HL-60 (cell line): ENCODE measurements at regions not wholly inside any gene's neighbourhood (a gene's known extent, or its start where the extent isn't known, plus 50 kb on each side); places are given as distances from the start of the nearest gene placed in this dataset.

Source experiments
- CTCF ChIP-seq: IDR thresholded peaks from one replicate; pipeline ENCODE4 v1.5.1; 2011; ENCODE audit warnings: low read length, control low read depth, inconsistent platforms; ENCODE audit not compliant: insufficient read depth
- GABPA ChIP-seq: IDR thresholded peaks from 2 replicates; pipeline ENCODE4 v1.6.1; 2012; ENCODE audit warnings: low read depth
- REST ChIP-seq: IDR thresholded peaks from 2 replicates; pipeline ENCODE4 v1.6.1; 2012; ENCODE audit warnings: low read depth; ENCODE audit not compliant: insufficient replicate concordance

- no peak for TF ChIP-seq CTCF
- TF ChIP-seq REST, result no peak
- no peak for TF ChIP-seq GABPA
These were observed 205.0 kb upstream of the EPHA7 start for GRCh38 chr6:93624408-93624807.
